H9 (cell line): ENCODE measurements at regions not wholly inside any gene's neighbourhood (a gene's known extent, or its start where the extent isn't known, plus 50 kb on each side); places are given as distances from the start of the nearest gene placed in this dataset.

Source experiments
- DNase-seq: peaks from one replicate; pipeline ENCODE4 v3.0.0-alpha.2; 2017
- H2AFZ ChIP-seq: one replicate; pipeline ENCODE4 v1.6.1; 2013; ENCODE audit warnings: mild to moderate bottlenecking, low read length, control low read depth, moderate library complexity
- H2AK5ac ChIP-seq: 2 replicates; pipeline ENCODE4 v1.6.1; 2013; ENCODE audit warnings: low read length, control low read depth, mixed read lengths; ENCODE audit not compliant: insufficient read length
- H2BK120ac ChIP-seq: one replicate; pipeline ENCODE4 v1.6.1; 2013; ENCODE audit warnings: low read depth, mild to moderate bottlenecking, low read length, control low read depth, inconsistent platforms; ENCODE audit not compliant: poor library complexity, severe bottlenecking
- H2BK12ac ChIP-seq: 2 replicates; pipeline ENCODE4 v1.6.1; 2013; ENCODE audit warnings: low read length, control low read depth, mixed read lengths, low read depth; ENCODE audit not compliant: insufficient read length
- H2BK15ac ChIP-seq: 2 replicates; pipeline ENCODE4 v1.6.1; 2013; ENCODE audit warnings: low read depth, low read length, control low read depth
- H2BK20ac ChIP-seq: one replicate; pipeline ENCODE4 v1.6.1; 2013; ENCODE audit warnings: low read depth, mild to moderate bottlenecking, low read length, control low read depth, inconsistent platforms; ENCODE audit not compliant: poor library complexity, severe bottlenecking
- H2BK5ac ChIP-seq: 2 replicates; pipeline ENCODE4 v1.6.1; 2013; ENCODE audit warnings: low read length, control low read depth, mixed read lengths; ENCODE audit not compliant: insufficient read length
- H3K14ac ChIP-seq: 2 replicates; pipeline ENCODE4 v1.6.1; 2013; ENCODE audit warnings: low read length, control low read depth; ENCODE audit not compliant: insufficient read depth
- H3K18ac ChIP-seq: 2 replicates; pipeline ENCODE4 v1.6.1; 2013; ENCODE audit warnings: low read depth, mild to moderate bottlenecking, mixed read lengths, low read length, control low read depth; ENCODE audit not compliant: insufficient read length
- H3K23ac ChIP-seq: 2 replicates; pipeline ENCODE4 v1.6.1; 2013; ENCODE audit warnings: low read length, control low read depth, mixed read lengths, low read depth; ENCODE audit not compliant: insufficient read length
- H3K23me2 ChIP-seq: 2 replicates; pipeline ENCODE4 v1.6.1; 2013; ENCODE audit warnings: low read depth, mild to moderate bottlenecking, mixed read lengths, low read length, control low read depth; ENCODE audit not compliant: insufficient read length, poor library complexity, severe bottlenecking
- H3K27ac ChIP-seq: 2 replicates; pipeline ENCODE4 v1.5.1; 2013; ENCODE audit warnings: low read length, control low read depth, mixed read lengths, low read depth; ENCODE audit not compliant: insufficient read length
- H3K27me3 ChIP-seq: 2 replicates; pipeline ENCODE4 v1.6.1; 2013; ENCODE audit warnings: low read length, control low read depth, inconsistent platforms; ENCODE audit not compliant: insufficient read depth
- H3K4ac ChIP-seq: 2 replicates; pipeline ENCODE4 v1.6.1; 2013; ENCODE audit warnings: low read depth, mild to moderate bottlenecking, control low read depth, inconsistent platforms, low read length, moderate library complexity
- H3K4me1 ChIP-seq: 2 replicates; pipeline ENCODE4 v1.6.1; 2013; ENCODE audit warnings: low read length, control low read depth, inconsistent platforms; ENCODE audit not compliant: insufficient read depth
- H3K4me2 ChIP-seq: 2 replicates; pipeline ENCODE4 v1.6.1; 2013; ENCODE audit warnings: low read length, control low read depth, mixed read lengths; ENCODE audit not compliant: insufficient read length, insufficient read depth
- H3K56ac ChIP-seq: 2 replicates; pipeline ENCODE4 v1.6.1; 2013; ENCODE audit warnings: low read depth, mild to moderate bottlenecking, mixed read lengths, low read length, control low read depth; ENCODE audit not compliant: insufficient read length
- H3K79me1 ChIP-seq: 2 replicates; pipeline ENCODE4 v1.6.1; 2013; ENCODE audit warnings: low read depth, mild to moderate bottlenecking, moderate library complexity, low read length, control low read depth, inconsistent platforms; ENCODE audit not compliant: insufficient read depth, poor library complexity, severe bottlenecking
- H3K79me2 ChIP-seq: 2 replicates; pipeline ENCODE4 v1.6.1; 2013; ENCODE audit warnings: low read length, control low read depth, inconsistent platforms; ENCODE audit not compliant: insufficient read depth
- H3K9ac ChIP-seq: 2 replicates; pipeline ENCODE4 v1.6.1; 2013; ENCODE audit warnings: low read length, control low read depth, mixed read lengths; ENCODE audit not compliant: insufficient read length; ENCODE audit errors: extremely low read depth
- H3K9me3 ChIP-seq: one replicate; pipeline ENCODE4 v1.6.1; 2013; ENCODE audit warnings: low read depth, low read length, inconsistent platforms; ENCODE audit not compliant: control insufficient read depth
- H3T11ph ChIP-seq: one replicate; pipeline ENCODE4 v1.6.1; 2013; ENCODE audit warnings: mild to moderate bottlenecking, low read length, control low read depth, inconsistent platforms
- H4K20me1 ChIP-seq: one replicate; pipeline ENCODE4 v1.6.1; 2013; ENCODE audit not compliant: control insufficient read depth, insufficient read length, insufficient read depth
- H4K5ac ChIP-seq: 2 replicates; pipeline ENCODE4 v1.6.1; 2013; ENCODE audit warnings: low read depth, mild to moderate bottlenecking, mixed read lengths, low read length, control low read depth; ENCODE audit not compliant: insufficient read length
- H4K8ac ChIP-seq: replicated peaks from 2 replicates; pipeline ENCODE4 v1.6.1; 2013; ENCODE audit warnings: low read length, control low read depth, mixed read lengths, low read depth; ENCODE audit not compliant: insufficient read length
- H4K91ac ChIP-seq: 2 replicates; pipeline ENCODE4 v1.6.1; 2013; ENCODE audit warnings: low read depth, mild to moderate bottlenecking, moderate library complexity, mixed read lengths, low read length, control low read depth; ENCODE audit not compliant: insufficient read length
- H3K27ac Mint-ChIP-seq, 3 experiments: 2 replicates in 2 of 3; 3 replicates in 1 of 3; pipeline ENCODE4 v1.8.0; 2020 to 2021; ENCODE audit warnings: mixed read lengths in 3 of 3, mild to moderate bottlenecking in 1 of 3, moderate library complexity in 1 of 3
- H3K27me3 Mint-ChIP-seq: 2 replicates; pipeline ENCODE4 v1.8.0; 2021; ENCODE audit warnings: low read depth, mild to moderate bottlenecking, moderate library complexity, mixed read lengths
- H3K36me3 Mint-ChIP-seq, 3 experiments: 2 replicates in 2 of 3; 3 replicates in 1 of 3; pipeline ENCODE4 v1.8.0; 2020 to 2021; ENCODE audit warnings: low read depth in 3 of 3, mixed read lengths in 3 of 3; ENCODE audit not compliant: insufficient read depth in 1 of 3
- H3K4me1 Mint-ChIP-seq, 2 experiments: 2 replicates each; pipeline ENCODE4 v1.8.0; 2020; ENCODE audit warnings: mixed read lengths in 2 of 2
- H3K4me3 Mint-ChIP-seq, 2 experiments: 2 replicates in 1 of 2; 3 replicates in 1 of 2; pipeline ENCODE4 v1.8.0; 2020 to 2021; ENCODE audit warnings: mild to moderate bottlenecking in 2 of 2, mixed read lengths in 2 of 2, moderate library complexity in 1 of 2
- H3K9me3 Mint-ChIP-seq, 2 experiments: 2 replicates in 1 of 2; 3 replicates in 1 of 2; pipeline ENCODE4 v1.8.0; 2020; ENCODE audit warnings: mild to moderate bottlenecking in 2 of 2, mixed read lengths in 2 of 2, moderate library complexity in 1 of 2
- CTCF ChIP-seq: fragments of 200-600 bp; sonication (generic); conservative IDR thresholded peaks from 3 replicates; pipeline ENCODE4 v1.8.0; 2021; ENCODE audit warnings: antibody characterized with exemption, mild to moderate bottlenecking
- WGBS: extraction: QIAGEN DNeasy Blood & Tissue Kit; methylation state at CpG from one replicate; pipeline ENCODE4 v1.1.7; 2013; ENCODE audit warnings: missing lambda C conversion rate, low lambda C conversion rate, mixed read lengths; ENCODE audit not compliant: insufficient read length; ENCODE audit errors: extremely low coverage; 5-methylcytosine and 5-hydroxymethylcytosine counted together

DNA sequence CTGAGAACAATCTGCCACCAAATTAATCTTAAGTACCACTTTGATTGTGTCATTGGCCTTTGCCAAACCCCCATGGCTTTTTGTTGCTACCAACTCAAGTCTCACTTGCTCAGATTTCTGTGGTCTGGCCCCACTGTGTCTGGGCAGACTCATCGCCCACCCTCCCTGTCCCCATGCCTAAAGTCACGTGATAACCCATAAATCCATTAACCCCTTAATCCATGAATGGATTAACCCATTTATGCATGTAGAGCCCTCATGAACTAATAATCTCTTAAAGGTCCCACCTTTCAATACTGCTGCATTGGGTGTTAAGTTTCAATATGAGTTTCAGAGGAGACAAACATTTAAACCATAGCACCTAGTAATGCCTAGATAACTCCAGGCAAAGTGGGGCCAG lies 78.5 kb upstream of the BLTP1 start:
- Histone ChIP-seq H3K27me3 (no peaks in the 10 kb centered on the region), H3K14ac (no peak overlapping the region), H3K27ac (no peak overlapping the region), H4K91ac (no peak overlapping the region), H3K18ac (no peak overlapping the region), H2BK15ac (no peak overlapping the region), H4K8ac (no peak overlapping the region), H3K4me2 (no peak overlapping the region), H2BK5ac (no peak overlapping the region), H3K4ac (no peak overlapping the region), H4K5ac (no peak overlapping the region), H3K79me1 (no peaks in the 10 kb centered on the region), H2BK20ac (no peak overlapping the region), H3K23me2 (no peaks in the 10 kb centered on the region), H2BK120ac (no peak overlapping the region), H4K20me1 (no peaks in the 10 kb centered on the region), H3K56ac (no peak overlapping the region), H3K9me3 (no peaks in the 10 kb centered on the region), H3K4me1 (no peaks in the 10 kb centered on the region), H3T11ph (no peak overlapping the region), H3K9ac (no peak overlapping the region), H3K79me2 (no peaks in the 10 kb centered on the region), H2BK12ac (no peak overlapping the region), H2AK5ac (no peak overlapping the region), H2AFZ (no peak overlapping the region), H3K23ac (no peak overlapping the region)
- H3K9me3 Mint-ChIP-seq: no peaks in the 10 kb centered on the region
- no peaks in the 10 kb centered on the region; the same call in 1 of the 2 replicates for H3K27me3 Mint-ChIP-seq
- H3K27ac Mint-ChIP-seq: no peak overlapping the region
- WGBS: no CpG with 5 or more reads among the region's 2 CpGs
- H3K4me3 Mint-ChIP-seq: no peak overlapping the region
- no peak for DNase-seq
- H3K36me3 Mint-ChIP-seq: no peaks in the 10 kb centered on the region
- H3K4me1 Mint-ChIP-seq: peaks cover 4% of the 10 kb centered on the region in 2 experiments
- TF ChIP-seq CTCF: no peak
